ENCODE measurements at regions not wholly inside any gene's neighbourhood (a gene's known extent, or its start where the extent isn't known, plus 50 kb on each side); places are given as distances from the start of the nearest gene placed in this dataset.
A peak's percentile ranks its signal among the peaks of the same experiment; 100 is the strongest.

- TF ChIP-seq CTCF (IDR thresholded peaks at IDR 0.05) (peak in 2 of 3 donors; percentile 61 to 76), POLR2A (IDR thresholded peaks at IDR 0.05) (no peak)
Observed at GRCh38 chr1:110765640-110766335, 91.0 kb upstream of the KCNA3 start.
